LNCAP (cell line): ENCODE measurements at regions not wholly inside any gene's neighbourhood (a gene's known extent, or its start where the extent isn't known, plus 50 kb on each side); places are given as distances from the start of the nearest gene placed in this dataset.

Source experiments
- TF ChIP-seq, protein P1 (sequence below): fragments of 450-650 bp; IDR thresholded peaks from 2 replicates; pipeline ENCODE4 v1.5.1; 2017; ENCODE audit warnings: mild to moderate bottlenecking

DNA sequence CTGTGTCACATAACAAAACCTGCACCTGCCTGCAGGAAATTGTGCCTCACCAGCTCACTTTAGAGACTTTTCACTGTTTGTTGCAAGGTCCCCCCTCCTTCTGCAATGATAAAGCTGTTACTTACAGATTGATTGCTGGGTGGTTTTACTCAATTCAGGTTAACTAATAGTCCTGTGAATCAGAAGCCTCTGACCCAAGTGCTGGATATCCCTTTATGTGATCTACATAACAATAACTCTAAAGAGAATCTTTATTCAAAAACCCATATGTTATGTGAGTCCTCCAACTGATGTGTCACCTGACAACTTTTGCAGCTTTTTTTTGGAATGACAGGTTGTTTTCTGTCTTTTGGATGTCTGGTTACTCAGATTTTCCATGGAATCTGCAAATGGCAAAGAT lies 2323.6 kb upstream of the TENM3 start:
- TF ChIP-seq, protein P1, sequence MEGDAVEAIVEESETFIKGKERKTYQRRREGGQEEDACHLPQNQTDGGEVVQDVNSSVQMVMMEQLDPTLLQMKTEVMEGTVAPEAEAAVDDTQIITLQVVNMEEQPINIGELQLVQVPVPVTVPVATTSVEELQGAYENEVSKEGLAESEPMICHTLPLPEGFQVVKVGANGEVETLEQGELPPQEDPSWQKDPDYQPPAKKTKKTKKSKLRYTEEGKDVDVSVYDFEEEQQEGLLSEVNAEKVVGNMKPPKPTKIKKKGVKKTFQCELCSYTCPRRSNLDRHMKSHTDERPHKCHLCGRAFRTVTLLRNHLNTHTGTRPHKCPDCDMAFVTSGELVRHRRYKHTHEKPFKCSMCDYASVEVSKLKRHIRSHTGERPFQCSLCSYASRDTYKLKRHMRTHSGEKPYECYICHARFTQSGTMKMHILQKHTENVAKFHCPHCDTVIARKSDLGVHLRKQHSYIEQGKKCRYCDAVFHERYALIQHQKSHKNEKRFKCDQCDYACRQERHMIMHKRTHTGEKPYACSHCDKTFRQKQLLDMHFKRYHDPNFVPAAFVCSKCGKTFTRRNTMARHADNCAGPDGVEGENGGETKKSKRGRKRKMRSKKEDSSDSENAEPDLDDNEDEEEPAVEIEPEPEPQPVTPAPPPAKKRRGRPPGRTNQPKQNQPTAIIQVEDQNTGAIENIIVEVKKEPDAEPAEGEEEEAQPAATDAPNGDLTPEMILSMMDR = no peak

DNA sequence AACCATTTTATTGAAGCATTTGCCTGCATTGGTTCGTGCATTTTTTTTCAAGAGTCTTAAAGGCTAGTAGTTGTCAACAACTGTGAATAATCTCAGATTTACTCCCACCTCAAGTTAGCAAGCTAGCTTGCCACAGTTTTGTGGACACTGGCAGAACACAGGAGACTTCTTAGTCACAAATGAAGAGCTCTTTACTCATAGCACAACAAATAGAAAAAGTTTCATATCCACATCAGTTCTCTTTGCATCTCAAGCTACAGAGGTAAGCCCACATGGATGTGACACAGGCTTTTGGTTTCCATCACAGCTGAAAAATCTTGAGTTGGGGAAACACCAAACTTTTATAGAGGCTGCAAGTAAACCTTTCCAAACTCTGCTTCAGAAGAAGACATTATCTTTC lies 2315.7 kb upstream of the TENM3 start:
- TF ChIP-seq, protein P1 = no peak

DNA sequence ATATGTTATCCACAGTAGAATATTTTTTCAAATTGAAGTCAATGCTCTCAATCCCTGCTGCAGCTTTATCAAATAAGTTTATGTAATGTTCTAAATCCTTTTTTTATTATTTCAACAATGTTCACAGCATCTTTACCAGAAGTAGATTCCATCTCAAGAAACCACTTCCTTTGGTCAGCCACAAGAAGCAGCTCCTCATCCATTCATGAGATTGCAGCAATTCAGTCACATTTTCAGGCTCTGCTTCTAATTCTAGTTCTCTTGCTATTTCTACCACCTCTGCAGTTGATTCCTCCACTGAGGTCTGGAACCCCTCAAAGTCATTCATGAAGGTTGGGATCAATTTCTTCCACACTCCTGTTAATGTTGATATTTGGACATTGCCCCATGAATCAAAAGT lies 2301.3 kb upstream of the TENM3 start:
- TF ChIP-seq, protein P1 = no peak

DNA sequence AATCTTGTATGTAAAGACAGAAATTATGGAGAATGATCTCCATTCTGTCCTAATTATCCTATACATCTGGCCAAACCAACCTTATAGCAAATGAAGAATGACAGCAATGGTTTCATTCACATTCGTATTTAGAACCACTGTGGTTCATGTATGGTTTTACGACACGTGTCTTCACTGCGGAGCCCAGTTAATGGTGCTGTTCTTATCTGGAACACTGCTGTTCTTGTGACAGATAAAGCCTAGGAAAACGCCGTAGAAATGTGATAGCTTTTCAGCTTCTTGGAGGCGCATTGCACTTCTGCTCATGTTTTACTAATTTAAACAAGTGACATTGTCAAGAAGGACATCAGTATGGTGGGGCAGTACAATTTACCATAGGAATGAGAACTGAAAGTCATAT lies 2266.4 kb upstream of the TENM3 start:
- TF ChIP-seq, protein P1 = no peak

DNA sequence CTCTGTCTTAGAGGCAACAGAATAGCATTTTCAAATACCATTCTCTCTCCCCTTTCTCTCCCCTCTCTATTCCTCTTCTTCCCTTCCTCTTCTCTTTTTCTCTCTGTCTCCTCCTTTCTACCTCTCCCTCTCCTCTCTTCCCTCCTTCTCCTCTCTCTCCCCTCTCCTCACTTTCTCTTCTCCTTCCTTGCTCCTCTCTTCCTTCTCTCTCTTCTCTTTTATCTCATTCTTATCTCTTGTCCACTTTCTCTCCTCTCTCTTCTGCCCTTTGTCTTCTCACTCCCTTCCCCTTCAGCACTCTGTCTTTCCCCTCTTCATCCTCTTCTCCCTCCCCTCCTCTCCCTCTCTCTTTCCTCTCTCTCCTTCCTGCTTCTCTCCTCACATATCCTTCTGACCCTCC lies 2265.8 kb upstream of the TENM3 start:
- TF ChIP-seq, protein P1 = no peak

DNA sequence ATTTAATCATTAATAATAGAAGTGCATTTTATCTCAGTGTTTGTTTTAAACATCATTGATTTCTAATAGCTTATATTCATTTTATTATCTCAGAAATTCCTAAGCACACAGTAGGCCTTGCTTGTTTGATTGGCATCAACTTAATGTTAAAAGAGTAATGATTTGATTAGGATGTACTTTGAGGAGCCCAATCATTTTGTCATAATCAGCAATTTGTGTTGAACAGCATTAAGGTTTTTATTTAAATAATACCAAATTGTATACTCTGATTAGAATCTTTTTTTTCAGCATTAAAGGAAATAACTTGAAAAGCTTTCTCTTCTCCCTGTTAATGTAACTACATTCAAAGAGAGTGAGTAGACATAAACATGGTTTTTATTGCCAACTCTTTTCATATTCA lies 2262.0 kb upstream of the TENM3 start:
- TF ChIP-seq, protein P1 = no peak

DNA sequence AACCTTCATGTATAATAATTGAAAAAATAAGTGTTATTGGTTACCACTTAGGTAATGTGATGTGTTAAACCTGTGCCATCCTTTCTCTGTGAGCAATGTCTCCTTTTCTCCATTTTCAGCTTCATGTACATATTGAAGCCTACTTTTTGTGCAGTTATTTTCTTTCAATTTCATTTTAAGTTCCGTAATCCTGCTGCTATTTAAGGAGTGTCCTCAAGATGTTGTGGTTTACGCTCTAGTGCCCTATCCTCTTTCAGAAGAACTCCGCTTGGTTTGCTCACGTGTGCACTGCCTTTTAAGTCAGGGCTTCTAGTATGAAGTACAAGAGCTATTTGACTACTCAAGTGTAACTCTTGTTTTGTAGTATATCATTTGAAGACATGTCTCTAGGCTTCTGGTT lies 2253.2 kb upstream of the TENM3 start:
- TF ChIP-seq, protein P1 = no peak

DNA sequence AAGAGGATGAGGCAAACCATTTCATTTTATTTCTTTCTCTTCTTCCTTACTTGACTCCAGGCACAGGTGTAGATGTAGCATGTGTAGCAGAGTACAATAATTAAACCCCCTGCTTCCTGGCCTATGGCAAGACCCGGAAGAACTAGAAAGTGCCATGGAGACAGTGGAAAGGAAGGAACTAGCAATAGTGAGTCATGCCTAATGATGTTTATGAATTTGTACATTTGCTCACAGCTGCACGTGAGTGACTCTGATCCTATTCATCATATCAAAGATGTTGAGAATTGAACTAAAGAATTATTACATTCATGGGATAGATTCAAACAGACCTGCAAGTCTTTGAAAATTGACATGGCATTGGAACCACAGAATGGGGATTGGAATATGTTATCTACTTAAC lies 2233.9 kb upstream of the TENM3 start:
- TF ChIP-seq, protein P1 = no peak
